IPS-18c (cell line): ENCODE measurements at regions not wholly inside any gene's neighbourhood (a gene's known extent, or its start where the extent isn't known, plus 50 kb on each side); places are given as distances from the start of the nearest gene placed in this dataset.

Source experiments
- H3K4me3 ChIP-seq: 2 replicates; pipeline ENCODE4 v1.7.0; 2013; ENCODE audit warnings: low read depth, mild to moderate bottlenecking, low read length, moderate library complexity; ENCODE audit not compliant: insufficient read depth
- H3K9me3 ChIP-seq: one replicate; pipeline ENCODE4 v1.6.1; 2013; ENCODE audit warnings: mild to moderate bottlenecking, low read length, moderate library complexity; ENCODE audit not compliant: control insufficient read depth, insufficient read depth

GRCh38 chr4:56092540-56092939, 143.8 kb downstream of the CEP135 start:
- Histone ChIP-seq H3K4me3 (no peak overlapping the region), H3K9me3 (no peaks in the 10 kb centered on the region)

DNA sequence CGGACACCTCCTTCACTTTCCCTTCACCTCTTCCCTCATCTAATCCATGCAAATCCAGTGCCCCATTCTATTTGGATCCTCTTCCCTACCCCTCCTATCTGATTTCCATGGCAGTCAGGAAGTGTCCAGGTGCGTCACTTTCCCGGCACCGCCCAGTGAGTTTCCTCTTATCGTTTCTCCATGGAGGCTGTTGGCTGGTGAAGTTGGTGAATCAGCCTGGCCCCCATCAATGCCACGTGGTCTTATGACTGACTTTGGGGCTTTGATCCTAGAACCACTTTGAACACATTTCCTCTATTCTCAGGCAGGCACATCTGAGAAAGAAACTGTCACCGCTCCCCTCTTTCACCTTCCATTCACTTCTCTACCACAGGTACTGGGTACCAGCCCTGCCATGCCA, 137.8 kb downstream of the CEP135 start:
- no peaks in the 10 kb centered on the region for H3K9me3 ChIP-seq
- no peak overlapping the region for H3K4me3 ChIP-seq

GRCh38 chr4:56086073-56086541, 137.4 kb downstream of the CEP135 start:
- no peaks in the 10 kb centered on the region for H3K9me3 ChIP-seq
- no peak overlapping the region for H3K4me3 ChIP-seq

- Histone ChIP-seq H3K4me3 (no peak overlapping the region), H3K9me3 (no peaks in the 10 kb centered on the region)
Observed at GRCh38 chr4:56085275-56085674, 136.5 kb downstream of the CEP135 start.

DNA sequence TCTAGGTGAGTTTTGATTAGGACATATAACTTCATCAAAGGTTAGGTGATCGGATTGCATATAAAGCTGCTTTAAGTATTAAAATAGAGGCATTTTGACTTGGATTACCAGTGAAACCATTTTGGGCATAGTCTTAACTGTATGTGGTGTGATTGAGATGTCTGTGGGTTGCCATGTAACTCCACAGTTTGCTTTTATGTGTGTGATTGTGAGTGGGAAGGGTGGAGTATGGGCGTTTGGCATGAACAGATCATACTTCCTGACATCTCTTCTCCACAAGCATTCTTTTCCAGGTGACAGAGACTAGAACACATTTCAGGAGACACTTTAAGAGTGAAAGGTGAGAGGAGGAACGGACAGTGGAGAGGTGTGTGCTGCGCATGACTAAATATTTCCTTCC, 136.1 kb downstream of the CEP135 start:
- no peaks in the 10 kb centered on the region for H3K9me3 ChIP-seq
- H3K4me3 ChIP-seq, result no peak overlapping the region
